KOPT-K1 (cell line): ENCODE measurements at regions not wholly inside any gene's neighbourhood (a gene's known extent, or its start where the extent isn't known, plus 50 kb on each side); places are given as distances from the start of the nearest gene placed in this dataset.

ENCODE experiments used
- H3K27ac ChIP-seq: fragments of 200-600 bp; sonication (generic); 2 replicates; pipeline ENCODE4 v1.5.1; 2016; ENCODE audit warnings: antibody characterized with exemption, mild to moderate bottlenecking, low read depth, low read length; ENCODE audit not compliant: poor library complexity, severe bottlenecking
- H3K36me3 ChIP-seq: fragments of 200-600 bp; sonication (generic); 2 replicates; pipeline ENCODE4 v1.5.1; 2017; ENCODE audit warnings: antibody characterized with exemption, mild to moderate bottlenecking, low read length, moderate library complexity; ENCODE audit not compliant: insufficient read depth
- H3K9me3 ChIP-seq: fragments of 200-600 bp; sonication (generic); 2 replicates; pipeline ENCODE4 v1.5.1; 2017; ENCODE audit warnings: antibody characterized with exemption, low read length, mild to moderate bottlenecking; ENCODE audit not compliant: insufficient read depth, poor library complexity, severe bottlenecking

DNA sequence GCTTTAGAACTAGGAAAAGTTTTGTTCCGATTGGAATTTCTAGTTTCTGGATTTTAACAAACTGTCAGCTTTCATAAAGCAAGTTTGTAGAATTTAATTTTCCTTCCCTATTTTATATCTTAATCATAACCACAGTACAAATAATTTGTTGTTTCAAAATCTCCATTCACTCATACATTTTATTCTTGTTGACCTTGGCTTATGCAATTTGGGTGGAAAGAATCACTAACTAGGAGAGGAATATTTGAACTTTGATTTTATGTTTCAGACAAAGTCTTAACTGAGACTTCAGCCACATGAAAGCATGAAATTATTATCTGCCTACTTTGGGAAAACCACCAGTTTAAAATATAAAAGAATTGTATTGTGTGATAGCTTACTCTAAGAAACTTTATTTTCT is 427.9 kb downstream of the SPRY1 start:
- Histone ChIP-seq H3K9me3 (no peaks in the 10 kb centered on the region), H3K36me3 (no peaks in the 10 kb centered on the region), H3K27ac (no peak overlapping the region)

DNA sequence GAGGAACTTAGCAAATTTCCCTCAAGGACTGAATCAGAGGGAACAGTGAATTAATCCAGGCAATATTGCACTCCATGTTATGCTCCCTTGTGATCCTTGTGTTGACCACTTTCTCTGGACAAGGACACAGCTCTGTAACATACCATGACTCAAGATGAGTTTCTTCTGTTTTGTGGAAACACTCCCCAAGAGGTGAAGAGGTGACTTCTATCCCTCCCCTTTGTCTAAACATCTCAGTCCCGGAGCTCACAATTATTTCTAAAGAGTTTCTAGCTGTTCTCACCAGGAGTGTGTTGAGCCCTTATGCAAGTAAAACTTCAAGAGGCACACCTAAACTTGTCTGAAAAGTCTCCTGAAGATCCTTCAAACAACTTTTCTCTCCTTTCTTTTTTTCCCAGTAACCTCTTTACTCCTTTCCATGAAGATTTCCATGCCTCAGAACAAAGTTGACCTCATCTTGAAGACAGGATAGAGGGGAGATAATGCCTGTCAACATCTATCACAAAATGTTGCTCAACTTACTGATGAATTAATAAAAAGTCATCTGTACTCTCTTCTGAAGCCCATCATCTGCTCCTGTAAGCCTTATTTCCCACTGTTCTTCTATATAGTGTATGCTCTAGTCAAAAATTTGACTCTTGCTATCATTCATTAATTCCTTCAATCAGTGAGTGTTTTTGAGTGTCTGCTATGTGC is 429.1 kb downstream of the SPRY1 start:
- H3K36me3 ChIP-seq: no peaks in the 10 kb centered on the region
- H3K27ac ChIP-seq: no peak overlapping the region
- no peaks in the 10 kb centered on the region for H3K9me3 ChIP-seq

DNA sequence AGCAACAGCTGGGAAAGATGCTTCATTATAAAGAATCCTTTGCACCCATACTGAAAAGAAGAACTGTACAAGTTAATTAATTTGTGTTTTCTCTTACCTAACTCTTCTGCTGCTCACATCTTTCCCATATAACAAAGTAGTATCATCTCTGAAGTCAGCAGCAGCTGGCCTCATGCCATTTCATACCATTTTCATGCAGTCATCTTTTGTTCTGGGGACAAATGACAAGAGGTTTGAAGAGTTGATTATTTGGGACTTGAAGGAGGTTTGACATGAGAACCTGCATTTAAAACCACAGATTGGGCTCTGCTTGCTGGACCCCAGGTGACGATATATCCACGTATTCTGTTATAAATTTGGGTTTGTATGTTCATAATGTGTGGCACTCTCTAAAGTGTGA is 430.3 kb downstream of the SPRY1 start:
- Histone ChIP-seq H3K36me3 (no peaks in the 10 kb centered on the region), H3K9me3 (no peaks in the 10 kb centered on the region), H3K27ac (no peak overlapping the region)

DNA sequence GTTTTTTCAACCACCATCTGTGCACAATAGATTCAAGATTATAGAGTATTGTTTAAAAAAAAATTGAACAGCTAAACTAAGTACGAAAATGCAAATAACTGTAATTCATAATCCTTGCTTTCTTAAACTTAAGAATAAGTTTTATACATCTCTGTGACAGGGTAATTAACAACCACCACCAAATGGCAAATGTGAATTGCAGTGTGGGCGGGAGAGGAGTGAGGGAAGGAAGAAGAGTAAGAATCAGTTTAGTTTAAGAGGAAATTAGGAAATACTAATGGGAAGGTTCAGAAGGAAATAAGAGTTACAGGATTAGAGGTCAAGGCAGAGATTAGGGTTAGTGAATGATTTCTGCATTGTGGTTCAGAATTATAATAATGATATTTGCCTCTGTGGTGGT is 430.9 kb downstream of the SPRY1 start:
- no peaks in the 10 kb centered on the region for H3K9me3 ChIP-seq
- H3K36me3 ChIP-seq: no peaks in the 10 kb centered on the region
- no peak overlapping the region for H3K27ac ChIP-seq

DNA sequence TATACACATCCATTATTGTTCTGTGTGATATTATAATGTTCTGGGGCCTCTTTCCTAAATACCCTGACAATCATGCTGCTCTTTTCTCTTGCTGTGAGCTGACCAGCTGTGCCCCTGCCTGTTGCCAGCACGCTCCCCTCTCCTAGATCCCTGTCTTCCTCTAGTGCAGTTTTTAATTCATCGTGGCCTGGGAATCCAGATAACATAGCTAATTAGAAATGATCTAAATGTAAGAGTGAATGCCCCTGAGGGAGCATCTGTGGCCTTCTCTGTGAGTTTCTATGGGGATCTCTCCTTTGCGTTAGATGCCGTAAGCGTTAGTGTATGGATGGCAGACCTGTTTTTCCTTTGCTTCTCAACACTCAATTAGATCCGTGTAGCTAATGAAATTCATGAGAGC is 434.3 kb downstream of the SPRY1 start:
- no peak overlapping the region for H3K27ac ChIP-seq

DNA sequence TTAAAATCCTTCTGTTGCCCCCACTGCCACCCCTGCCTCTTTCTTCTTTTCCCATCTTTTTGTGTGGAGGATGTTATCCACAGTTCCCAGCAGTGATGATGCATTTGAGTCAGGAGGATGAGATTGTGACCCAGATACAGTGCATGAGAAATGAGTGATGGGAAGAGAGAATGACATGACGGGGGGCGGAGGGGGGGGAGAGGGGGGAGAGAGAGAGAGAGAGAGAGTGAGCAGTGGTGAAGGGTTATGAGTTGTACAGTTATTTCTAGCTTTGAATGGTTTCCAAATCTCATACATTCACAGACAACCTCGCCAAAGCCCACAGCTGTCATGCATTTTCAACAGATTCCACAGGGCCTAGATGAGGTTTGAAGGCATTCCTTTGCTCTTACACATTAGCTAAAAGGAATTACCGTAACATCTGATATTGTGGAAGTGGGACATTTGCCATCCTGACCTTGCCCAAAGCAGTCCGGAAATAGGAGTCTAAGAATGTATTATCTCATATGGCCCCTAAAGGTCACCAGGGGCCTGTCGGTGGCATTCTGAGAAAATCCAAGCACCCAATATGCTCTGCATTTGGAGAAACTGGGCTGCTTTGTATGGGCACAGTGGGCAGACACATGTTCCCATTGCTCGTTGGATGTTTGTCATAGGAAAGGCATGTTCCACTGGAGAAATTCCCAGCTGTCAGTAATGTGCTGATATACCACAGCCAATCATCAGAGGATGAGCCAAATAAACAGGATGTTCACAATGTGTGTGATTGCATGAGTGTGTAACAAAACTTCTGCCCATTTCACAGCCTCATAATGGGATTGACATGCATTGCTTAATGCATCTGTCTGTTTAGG is 435.8 kb downstream of the SPRY1 start:
- H3K27ac ChIP-seq: no peak overlapping the region
- H3K36me3 ChIP-seq: no peaks in the 10 kb centered on the region
- H3K9me3 ChIP-seq: no peaks in the 10 kb centered on the region

More for the DNA sequence above, 434.3 kb downstream of the SPRY1 start:
- H3K9me3 ChIP-seq: no peaks in the 10 kb centered on the region
- H3K36me3 ChIP-seq: no peaks in the 10 kb centered on the region

DNA sequence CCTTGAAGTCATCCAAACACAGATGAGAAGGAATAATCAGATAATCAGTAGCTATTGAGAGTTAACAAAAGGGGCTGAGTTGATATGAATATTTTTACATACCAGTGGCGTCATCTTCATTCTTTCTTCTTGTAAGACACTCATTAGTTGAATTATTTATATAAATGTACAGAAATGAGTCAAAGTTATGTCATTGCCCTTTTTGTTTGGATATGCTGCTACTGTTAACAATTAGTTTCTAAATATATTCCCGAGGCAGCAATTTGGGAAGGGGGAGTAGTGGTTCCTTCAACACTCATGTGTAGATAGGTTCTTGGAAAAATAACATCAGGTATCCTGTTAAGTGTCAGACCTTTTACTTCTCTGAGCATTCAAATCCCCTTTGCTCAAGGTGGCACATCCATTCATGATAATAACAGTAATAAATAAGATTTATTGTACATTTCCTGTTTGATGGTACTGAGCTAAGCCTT is 436.6 kb downstream of the SPRY1 start:
- no peak overlapping the region for H3K27ac ChIP-seq
- H3K9me3 ChIP-seq: no peaks in the 10 kb centered on the region
- no peaks in the 10 kb centered on the region for H3K36me3 ChIP-seq

DNA sequence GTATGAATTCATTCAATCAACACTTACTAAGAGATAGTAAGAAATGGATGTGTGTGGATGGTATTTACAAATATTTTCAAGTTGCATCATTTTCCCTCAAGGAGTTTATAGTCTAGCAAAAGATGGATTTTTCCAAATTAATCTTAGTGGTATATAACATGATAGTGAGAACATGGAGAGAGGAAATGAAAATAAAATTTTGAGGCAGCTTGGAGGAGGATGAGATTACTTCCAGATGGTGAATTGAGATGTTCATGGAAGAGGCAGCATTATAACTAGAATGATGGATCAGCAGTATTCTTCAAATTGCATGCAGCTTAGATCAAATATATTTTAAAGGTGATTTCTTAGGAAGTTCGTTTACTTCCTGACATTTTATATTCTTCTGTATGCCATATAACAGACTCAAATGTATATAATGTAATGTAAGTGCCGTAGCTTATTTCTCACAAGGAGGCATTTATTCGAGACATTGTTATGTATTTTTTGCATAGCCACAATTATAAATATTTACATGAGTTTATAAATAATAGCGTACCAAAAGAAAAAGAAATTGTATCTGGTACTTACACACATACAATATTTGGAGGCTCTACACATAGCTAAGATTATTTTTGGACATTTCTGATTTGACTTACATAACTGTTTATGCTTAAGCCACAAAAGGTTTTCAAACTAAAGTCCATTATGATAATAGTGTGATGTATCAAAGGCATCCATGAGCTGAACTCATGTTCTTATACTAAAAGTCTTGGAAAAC is 439.4 kb downstream of the SPRY1 start:
- Histone ChIP-seq H3K27ac (no peak overlapping the region), H3K9me3 (no peaks in the 10 kb centered on the region), H3K36me3 (no peaks in the 10 kb centered on the region)

DNA sequence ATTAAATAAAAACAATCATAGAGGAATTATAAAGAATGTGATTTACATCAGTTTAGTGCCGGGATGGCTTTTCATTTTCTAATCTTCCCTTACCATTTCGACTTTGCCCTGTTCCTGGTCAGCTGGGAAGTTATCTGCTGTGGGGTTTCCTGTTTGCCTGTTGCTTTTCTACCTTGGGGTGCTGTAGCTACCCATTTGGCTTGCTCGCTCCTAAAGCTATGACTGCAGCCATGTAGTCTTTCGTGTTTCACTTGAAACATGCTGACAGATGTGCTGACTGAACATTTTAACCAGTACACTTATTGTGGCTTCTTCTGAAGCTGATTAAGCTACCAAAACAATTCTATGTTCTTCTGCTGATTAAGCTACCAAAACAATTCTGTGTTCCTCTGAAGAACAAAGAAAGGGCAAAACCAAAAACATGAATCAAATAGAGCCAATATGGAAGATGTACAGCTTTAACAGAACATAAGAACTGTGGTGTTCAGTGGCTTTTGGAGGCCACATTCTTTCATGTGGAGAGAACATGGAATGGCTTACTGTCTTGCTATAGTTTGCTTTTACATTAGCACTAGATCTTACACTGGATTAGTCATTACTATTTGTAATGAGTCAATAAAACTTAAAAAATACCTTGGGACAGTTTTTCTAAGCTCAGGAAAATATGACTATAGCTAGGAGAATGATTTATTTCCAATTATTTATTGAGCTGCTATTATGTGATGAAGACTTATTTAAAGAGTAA is 440.4 kb downstream of the SPRY1 start:
- H3K36me3 ChIP-seq: no peaks in the 10 kb centered on the region
- H3K27ac ChIP-seq: no peak overlapping the region
- H3K9me3 ChIP-seq: no peaks in the 10 kb centered on the region

DNA sequence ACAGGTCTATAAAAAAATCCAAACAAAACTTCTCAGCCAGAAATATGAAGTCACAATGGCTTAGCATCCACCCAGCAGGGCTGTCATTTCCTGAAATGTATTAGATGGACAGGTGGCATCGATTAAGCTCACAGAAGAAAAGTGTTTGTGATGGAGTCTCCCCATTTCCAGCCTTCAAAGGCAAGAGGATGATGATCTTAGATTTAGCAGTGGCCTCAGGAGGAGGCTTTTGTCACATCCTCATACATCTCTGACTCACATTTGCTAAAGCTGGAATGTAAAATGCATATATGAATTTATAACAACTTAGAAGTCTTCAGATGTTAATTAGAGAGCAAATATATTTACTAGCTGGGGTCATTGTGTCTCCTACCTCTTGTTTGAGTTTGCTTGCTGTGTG is 441.9 kb downstream of the SPRY1 start:
- H3K27ac ChIP-seq: no peak overlapping the region
- no peaks in the 10 kb centered on the region for H3K9me3 ChIP-seq
- no peaks in the 10 kb centered on the region for H3K36me3 ChIP-seq

DNA sequence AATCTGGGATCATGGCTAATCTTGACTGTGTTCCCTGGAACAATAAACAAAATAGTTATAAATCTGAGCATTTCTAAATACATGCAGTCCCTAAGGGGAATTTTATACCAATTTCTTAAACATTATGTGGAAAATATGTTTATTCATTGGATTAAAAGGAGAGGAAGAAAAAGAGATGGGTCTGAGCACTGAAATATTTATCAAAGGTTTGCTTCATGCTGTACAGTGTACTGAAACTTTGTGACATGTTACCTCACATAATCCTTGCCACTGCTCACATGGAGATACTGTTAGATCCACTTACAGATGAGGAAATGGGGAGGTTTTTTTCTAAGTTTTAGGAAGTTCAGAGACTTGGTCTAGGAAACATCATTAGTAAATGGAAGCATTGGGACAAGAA is 443.6 kb downstream of the SPRY1 start:
- Histone ChIP-seq H3K9me3 (no peaks in the 10 kb centered on the region), H3K36me3 (no peaks in the 10 kb centered on the region), H3K27ac (no peak overlapping the region)

DNA sequence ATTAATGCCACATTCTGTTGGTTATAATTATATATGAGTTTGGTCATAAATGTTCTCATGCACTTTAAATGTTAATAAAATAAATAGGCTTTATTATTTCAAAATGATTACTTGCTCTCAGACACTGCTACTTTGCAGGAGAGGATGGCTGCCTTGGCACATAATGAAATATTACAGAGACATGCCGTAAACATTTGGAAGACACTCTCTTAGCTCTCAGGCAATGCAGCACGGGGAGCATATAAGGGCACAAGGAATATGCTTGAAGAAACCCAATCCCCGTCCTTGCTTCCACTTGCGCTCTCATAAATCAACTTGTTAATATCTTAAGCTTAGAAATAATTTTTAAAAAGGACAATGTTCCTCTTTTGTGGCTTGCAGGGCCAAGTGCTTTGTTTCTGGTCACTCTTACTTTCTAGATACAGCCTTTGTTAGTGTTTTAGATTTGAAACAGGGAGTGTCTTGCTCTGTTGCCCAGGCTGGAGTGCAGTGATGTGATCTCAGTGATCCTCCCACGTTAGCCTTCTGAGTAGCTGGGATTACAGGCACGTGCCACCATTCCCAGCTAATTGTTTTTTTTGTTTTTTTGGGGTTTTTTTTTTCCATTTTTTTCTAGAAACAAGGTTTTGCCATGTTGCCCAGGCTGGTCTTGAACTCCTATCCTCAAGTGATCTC is 445.0 kb downstream of the SPRY1 start:
- no peak overlapping the region for H3K27ac ChIP-seq
- no peaks in the 10 kb centered on the region for H3K9me3 ChIP-seq

DNA sequence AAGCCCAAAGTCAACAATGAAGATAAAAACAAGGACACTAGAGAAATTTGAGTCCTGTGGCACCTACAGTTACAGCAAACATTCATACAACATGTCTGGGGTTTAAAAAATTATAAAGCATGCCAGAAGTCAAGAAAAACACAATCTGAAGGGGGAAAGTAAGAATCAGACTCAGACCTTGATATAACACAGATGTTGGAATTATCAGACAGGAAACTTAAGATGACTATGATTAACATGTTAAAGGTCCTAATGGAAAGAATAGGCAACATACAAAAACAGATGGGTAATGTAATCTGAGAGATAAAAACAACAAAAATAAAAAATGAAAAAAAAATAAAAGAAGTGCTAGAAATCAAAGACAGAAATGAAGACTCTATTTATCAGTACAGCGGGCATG is 446.5 kb downstream of the SPRY1 start:
- H3K36me3 ChIP-seq: no peaks in the 10 kb centered on the region
- H3K27ac ChIP-seq: no peak overlapping the region
- H3K9me3 ChIP-seq: no peaks in the 10 kb centered on the region

More for the DNA sequence above, 445.0 kb downstream of the SPRY1 start:
- no peaks in the 10 kb centered on the region for H3K36me3 ChIP-seq

DNA sequence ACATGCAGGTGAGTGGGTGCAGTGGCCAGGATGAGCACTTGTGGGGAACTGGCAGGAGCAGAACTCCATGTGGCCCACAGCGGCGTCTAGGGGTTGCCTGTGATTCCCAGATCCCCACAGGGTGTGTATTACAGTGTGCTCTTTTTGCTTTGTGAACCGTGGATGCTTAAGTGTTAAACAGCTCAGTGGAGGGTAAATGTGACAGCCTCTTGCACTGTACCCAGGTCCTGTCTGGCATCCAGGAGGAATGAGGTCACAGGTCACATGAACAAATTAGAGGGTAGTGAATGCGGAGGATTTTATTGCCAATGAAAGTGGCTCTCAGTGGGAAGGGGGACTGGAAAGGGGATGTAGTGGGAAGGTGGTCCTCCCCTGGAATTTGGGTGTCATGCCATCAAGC is 447.8 kb downstream of the SPRY1 start:
- Histone ChIP-seq H3K36me3 (no peaks in the 10 kb centered on the region), H3K9me3 (no peaks in the 10 kb centered on the region), H3K27ac (no peak overlapping the region)
